Common myeloid progenitor, CD34-positive (primary cell): ENCODE measurements at regions not wholly inside any gene's neighbourhood (a gene's known extent, or its start where the extent isn't known, plus 50 kb on each side); places are given as distances from the start of the nearest gene placed in this dataset.

Experiments used
- CTCF ChIA-PET: fragments of 350-600 bp; sonication (Branson Sonifier 250); formaldehyde crosslinking; loops from one replicate; lab custom pipeline; 2021; ENCODE audit warnings: antibody characterized with exemption; lab: Charles Lee
- POLR2A ChIA-PET: fragments of 350-600 bp; sonication (Branson Sonifier 250); formaldehyde crosslinking; loops from one replicate; lab custom pipeline; 2021; ENCODE audit warnings: antibody characterized with exemption; lab: Charles Lee
- DNase-seq, 3 donors: peaks; one replicate each; pipeline versions ENCODE4 v3.0.0 to v3.0.0-alpha.2; 2013
- H3K27ac ChIP-seq, 2 experiments: 1 replicate in 1 of 2; 2 replicates in 1 of 2; pipeline ENCODE4 v1.7.0; 2013; ENCODE audit warnings: inconsistent platforms in 2 of 2, low read length in 2 of 2, mild to moderate bottlenecking in 2 of 2, low read depth in 1 of 2, moderate library complexity in 1 of 2; ENCODE audit not compliant: severe bottlenecking in 2 of 2, insufficient read depth in 1 of 2, poor library complexity in 1 of 2
- H3K27me3 ChIP-seq, 5 experiments: replicated peaks in 2 of 5; 1 replicate in 3 of 5; 2 replicates in 2 of 5; pipeline versions ENCODE4 v1.6.1 to v1.7.0; 2013; ENCODE audit warnings: low read length in 4 of 5, mild to moderate bottlenecking in 2 of 5, moderate library complexity in 2 of 5, inconsistent platforms in 1 of 5; ENCODE audit not compliant: insufficient read depth in 5 of 5, control insufficient read depth in 4 of 5
- H3K36me3 ChIP-seq, 4 experiments: 1 replicate in 2 of 4; 2 replicates in 2 of 4; pipeline versions ENCODE4 v1.6.1 to v1.7.0; 2013; ENCODE audit warnings: low read length in 3 of 4, control low read depth in 1 of 4, mild to moderate bottlenecking in 1 of 4; ENCODE audit not compliant: control insufficient read depth in 4 of 4, insufficient read depth in 4 of 4
- H3K4me1 ChIP-seq, 4 experiments: 1 replicate in 3 of 4; 2 replicates in 1 of 4; pipeline versions ENCODE4 v1.6.1 to v1.7.1; 2013; ENCODE audit warnings: low read length in 3 of 4, mild to moderate bottlenecking in 3 of 4, control low read depth in 1 of 4, inconsistent platforms in 1 of 4, moderate library complexity in 1 of 4; ENCODE audit not compliant: control insufficient read depth in 4 of 4, insufficient read depth in 4 of 4; ENCODE audit errors: control extremely low read depth in 1 of 4
- H3K4me3 ChIP-seq, 7 experiments: 1 replicate in 4 of 7; 2 replicates in 3 of 7; pipeline versions ENCODE4 v1.5.1 to v1.7.0; 2013; ENCODE audit warnings: mild to moderate bottlenecking in 7 of 7, low read length in 6 of 7, moderate library complexity in 6 of 7, inconsistent platforms in 2 of 7, low read depth in 2 of 7, control low read depth in 1 of 7; ENCODE audit not compliant: insufficient read depth in 4 of 7, control insufficient read depth in 1 of 7; ENCODE audit errors: extremely low read depth in 1 of 7
- H3K9me3 ChIP-seq, 5 experiments: 1 replicate in 4 of 5; 2 replicates in 1 of 5; pipeline versions ENCODE4 v1.6.1 to v1.7.1; 2013; ENCODE audit warnings: low read length in 4 of 5, mild to moderate bottlenecking in 2 of 5, inconsistent platforms in 1 of 5, low read depth in 1 of 5, moderate library complexity in 1 of 5; ENCODE audit not compliant: control insufficient read depth in 4 of 5, insufficient read depth in 2 of 5; ENCODE audit errors: control extremely low read depth in 1 of 5
- WGBS: methylation state at CpG from one replicate; pipeline ENCODE4 v1.1.5; 2013; ENCODE audit not compliant: insufficient coverage; 5-methylcytosine and 5-hydroxymethylcytosine counted together

DNA sequence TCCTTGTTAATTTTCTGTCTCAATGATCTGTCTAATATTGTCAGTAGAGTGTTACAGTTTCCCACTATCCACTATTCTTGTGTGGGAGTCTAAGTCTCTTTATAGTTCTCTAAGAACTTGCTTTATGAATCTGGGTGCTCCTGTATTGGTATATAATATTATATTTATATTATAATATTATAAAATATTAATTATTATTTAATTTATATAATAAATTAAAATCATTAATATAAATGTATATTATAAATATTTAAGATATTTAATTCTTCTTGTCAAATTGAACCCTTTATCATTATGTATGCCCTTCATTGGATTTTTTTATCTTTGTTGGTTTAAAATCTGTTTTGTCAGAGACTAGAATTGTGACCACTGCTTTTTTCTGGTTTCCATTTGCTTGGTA lies 1950.2 kb upstream of the LRRTM1 start:
- POLR2A ChIA-PET = no interaction called here
- DNase-seq = no peak
- H3K27me3 ChIP-seq = no peaks in the 10 kb centered on the region
- peaks cover 0 to 8% (median 2%) of the 10 kb centered on the region in 5 experiments for H3K9me3 ChIP-seq
- H3K4me3 ChIP-seq = no peak overlapping the region
- H3K36me3 ChIP-seq = no peaks in the 10 kb centered on the region
- no peaks in the 10 kb centered on the region for H3K4me1 ChIP-seq
- CTCF ChIA-PET = no interaction called here
- no peak overlapping the region for H3K27ac ChIP-seq

DNA sequence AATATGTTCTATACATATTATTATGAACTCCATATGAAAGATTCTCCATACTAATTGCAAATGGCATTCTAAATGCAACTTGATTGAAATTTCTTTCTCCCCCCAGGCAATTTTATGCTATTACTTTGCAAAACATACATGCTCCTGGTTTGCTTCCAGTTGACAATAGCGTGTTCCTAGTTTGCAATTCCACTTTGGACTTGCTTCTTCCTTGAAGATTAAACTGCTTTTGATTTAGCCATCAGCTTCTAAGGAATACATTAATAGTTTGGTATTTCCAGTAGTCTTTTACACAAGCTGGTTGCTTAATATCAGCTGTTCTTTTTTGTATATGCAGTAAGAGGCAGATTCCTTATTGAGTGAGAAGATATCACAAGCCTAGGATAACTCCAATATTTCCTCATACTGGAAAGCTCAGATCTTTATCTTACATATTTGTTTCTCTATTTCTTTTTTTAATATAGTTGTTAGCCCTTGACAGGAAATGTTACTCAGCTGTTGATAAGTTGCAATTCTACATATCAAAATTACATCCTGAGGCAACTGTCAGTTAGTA lies 1941.7 kb upstream of the LRRTM1 start:
- POLR2A ChIA-PET = no interaction called here
- Histone ChIP-seq H3K4me1 (no peaks in the 10 kb centered on the region), H3K9me3 (peaks cover 0 to under 1% (median 0%) of the 10 kb centered on the region in 5 experiments), H3K27ac (no peak overlapping the region), H3K4me3 (no peak overlapping the region), H3K27me3 (no peaks in the 10 kb centered on the region), H3K36me3 (no peaks in the 10 kb centered on the region)
- WGBS = 100% methylated on average over 1 of the region's 1 CpG
- CTCF ChIA-PET = no interaction called here
- no peak for DNase-seq

DNA sequence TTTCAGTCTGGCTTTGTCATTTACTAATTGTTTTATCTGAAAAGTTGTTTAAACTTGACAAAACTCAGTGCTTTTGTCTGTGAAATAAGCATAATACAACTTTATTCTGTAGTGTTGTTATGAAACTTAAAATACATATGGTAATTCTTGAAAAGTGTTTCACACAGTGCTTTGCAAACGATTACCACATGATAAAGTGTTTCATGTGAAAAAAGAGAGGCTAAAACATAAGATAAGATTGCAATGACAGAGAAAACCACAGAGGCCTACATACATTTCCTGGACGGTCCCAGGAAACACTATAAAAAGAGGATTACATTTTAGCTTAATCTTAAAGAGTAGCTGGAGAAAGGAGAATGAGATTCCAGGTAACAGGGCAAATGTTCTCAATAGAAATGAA lies 1934.6 kb upstream of the LRRTM1 start:
- no peaks in the 10 kb centered on the region for H3K9me3 ChIP-seq
- no peak overlapping the region for H3K4me3 ChIP-seq
- no peak overlapping the region for H3K27ac ChIP-seq
- no peaks in the 10 kb centered on the region for H3K36me3 ChIP-seq
- no peaks in the 10 kb centered on the region for H3K4me1 ChIP-seq
- DNase-seq = no peak
- 83% methylated on average over 1 of the region's 2 CpGs for WGBS
- ChIA-PET CTCF (no interaction called here), POLR2A (no interaction called here)
- H3K27me3 ChIP-seq = no peaks in the 10 kb centered on the region

DNA sequence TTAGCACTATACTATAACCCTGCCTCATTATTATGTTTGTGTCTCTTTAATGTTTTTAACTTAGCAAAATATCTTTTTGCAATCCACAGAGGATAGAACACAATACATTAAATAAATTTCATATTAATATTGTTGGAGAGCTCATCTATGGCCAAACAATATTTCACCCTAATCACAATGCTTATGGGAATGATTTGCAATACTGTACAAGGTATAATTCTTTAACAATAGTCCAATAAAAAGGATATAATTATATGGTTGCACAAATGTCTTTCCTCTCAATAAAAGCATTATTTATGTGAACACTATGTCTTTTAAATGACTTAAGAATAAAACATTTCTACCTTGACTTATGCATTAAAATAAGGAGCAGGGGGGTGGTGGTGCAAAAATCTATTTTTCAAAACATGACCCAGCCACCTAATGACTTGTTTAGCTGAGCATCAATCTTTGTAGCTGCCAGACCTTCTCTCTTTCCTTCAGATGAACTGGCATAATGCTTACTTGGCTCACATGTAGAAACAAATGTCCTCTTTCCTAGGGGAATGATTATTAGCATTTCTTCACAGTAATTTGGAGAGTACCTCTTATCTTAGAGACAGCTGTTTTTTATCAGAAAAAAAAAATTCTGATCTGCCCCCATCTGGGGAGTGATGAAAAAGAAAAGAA lies 1933.6 kb upstream of the LRRTM1 start:
- POLR2A ChIA-PET = no interaction called here
- no peak overlapping the region for H3K27ac ChIP-seq
- no peaks in the 10 kb centered on the region for H3K27me3 ChIP-seq
- no peaks in the 10 kb centered on the region for H3K9me3 ChIP-seq
- H3K4me1 ChIP-seq = no peaks in the 10 kb centered on the region
- H3K4me3 ChIP-seq = no peak overlapping the region
- no peaks in the 10 kb centered on the region for H3K36me3 ChIP-seq
- CTCF ChIA-PET = no interaction called here
- no peak for DNase-seq

DNA sequence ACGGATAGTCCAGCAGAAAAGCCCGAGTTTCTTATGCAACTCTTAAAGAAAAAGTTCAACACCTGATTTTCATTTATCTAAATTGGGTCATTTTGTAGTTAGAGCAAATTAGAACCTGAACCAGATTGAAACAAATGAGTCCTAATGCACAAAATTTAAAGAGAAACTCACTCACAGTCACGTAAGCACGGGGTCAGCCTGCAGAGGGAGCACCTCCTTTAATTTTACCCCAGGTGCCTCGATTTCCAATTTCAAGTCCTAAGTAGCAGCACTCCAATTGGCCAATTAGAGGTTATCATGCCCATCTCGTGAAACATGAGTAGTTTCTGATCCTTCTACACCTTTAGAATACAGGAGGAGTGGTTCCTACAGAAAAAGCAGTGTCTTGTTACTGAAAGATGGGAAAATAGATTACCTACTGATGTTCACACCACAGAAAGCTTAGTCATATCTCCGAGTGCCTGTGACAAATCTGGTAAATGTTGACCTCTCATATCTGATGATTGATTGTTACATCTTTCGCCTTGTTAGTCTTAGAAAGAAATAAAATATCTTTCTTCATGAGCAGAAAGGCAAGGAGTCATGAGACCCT lies 1929.8 kb upstream of the LRRTM1 start:
- POLR2A ChIA-PET = no interaction called here
- WGBS = 96% methylated on average over 4 of the region's 8 CpGs

DNA sequence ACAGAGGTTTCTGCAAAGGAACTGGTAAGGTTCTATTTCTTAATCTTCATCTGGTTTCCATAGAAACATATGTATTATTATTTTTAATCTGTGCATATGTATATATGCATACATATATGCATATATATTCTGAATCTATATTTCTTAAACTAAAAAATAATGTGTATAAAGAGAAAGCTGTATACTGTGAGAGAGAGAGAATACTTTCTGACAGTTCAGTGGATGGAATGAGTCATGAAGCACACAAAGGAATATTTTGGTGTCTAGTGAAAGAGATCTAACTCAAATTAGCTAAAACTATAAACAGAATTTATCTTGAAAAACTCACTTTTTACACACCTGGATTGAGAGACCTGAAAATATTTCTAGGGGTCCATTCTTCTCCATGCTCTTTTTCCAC lies 1929.3 kb upstream of the LRRTM1 start:
- no peaks in the 10 kb centered on the region for H3K36me3 ChIP-seq
- no peaks in the 10 kb centered on the region for H3K27me3 ChIP-seq
- ChIA-PET CTCF (no interaction called here), POLR2A (no interaction called here)
- H3K9me3 ChIP-seq = no peaks in the 10 kb centered on the region
- no peak overlapping the region for H3K4me3 ChIP-seq
- H3K27ac ChIP-seq = no peak overlapping the region
- no peaks in the 10 kb centered on the region for H3K4me1 ChIP-seq
- DNase-seq = no peak

More for the DNA sequence above, 1929.8 kb upstream of the LRRTM1 start:
- CTCF ChIA-PET = no interaction called here
- Histone ChIP-seq H3K4me1 (no peaks in the 10 kb centered on the region), H3K27me3 (no peaks in the 10 kb centered on the region), H3K4me3 (no peak overlapping the region), H3K36me3 (no peaks in the 10 kb centered on the region), H3K9me3 (no peaks in the 10 kb centered on the region), H3K27ac (no peak overlapping the region)
- DNase-seq = no peak

DNA sequence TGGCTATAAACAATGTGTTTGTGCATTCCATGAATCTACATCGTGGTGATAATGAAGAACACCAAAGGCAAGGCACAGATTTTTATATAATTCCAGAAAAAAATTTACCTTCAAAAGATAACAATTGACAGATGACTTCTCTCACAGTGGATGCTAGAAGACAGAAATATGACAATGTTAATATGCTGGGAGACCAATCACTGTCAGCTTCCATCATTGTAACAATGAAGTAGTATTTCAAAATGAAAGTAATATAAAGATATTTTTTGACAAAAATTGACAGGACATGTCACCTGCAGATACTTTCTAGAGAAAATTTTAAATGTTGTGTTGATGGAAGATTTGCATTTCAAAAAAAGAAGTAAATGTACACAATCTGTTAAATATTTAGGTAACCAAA lies 1925.9 kb upstream of the LRRTM1 start:
- POLR2A ChIA-PET = no interaction called here
- no peak overlapping the region for H3K27ac ChIP-seq
- CTCF ChIA-PET = no interaction called here
- H3K9me3 ChIP-seq = no peaks in the 10 kb centered on the region
- H3K27me3 ChIP-seq = no peaks in the 10 kb centered on the region
- WGBS = no CpG with 5 or more reads among the region's 1 CpG
- no peaks in the 10 kb centered on the region for H3K4me1 ChIP-seq
- no peaks in the 10 kb centered on the region for H3K36me3 ChIP-seq
- no peak for DNase-seq
- no peak overlapping the region for H3K4me3 ChIP-seq
